Astrocyte (in vitro differentiated cells and primary cell): ENCODE measurements at regions not wholly inside any gene's neighbourhood (a gene's known extent, or its start where the extent isn't known, plus 50 kb on each side); places are given as distances from the start of the nearest gene placed in this dataset.

Experiments
- DNase-seq: peaks from one replicate; pipeline ENCODE4 v3.0.0-alpha.2; 2010; ENCODE audit warnings: low read depth
- FAIRE-seq: peaks from 2 replicates; lab custom pipeline; 2011; peaks lifted over from hg19 to GRCh38; lab: Jason Lieb, UNC
- H2AFZ ChIP-seq: 2 replicates; pipeline ENCODE4 v1.6.0; 2012; ENCODE audit warnings: low read depth, low read length, inconsistent platforms
- H3K27ac ChIP-seq: 2 replicates; pipeline ENCODE4 v1.5.1; 2011; ENCODE audit warnings: low read depth, low read length, inconsistent platforms
- H3K27me3 ChIP-seq: 2 replicates; pipeline ENCODE4 v1.6.0; 2011; ENCODE audit warnings: low read length, inconsistent platforms; ENCODE audit not compliant: insufficient read depth
- H3K36me3 ChIP-seq: 2 replicates; pipeline ENCODE4 v1.5.1; 2011; ENCODE audit warnings: low read length, inconsistent platforms; ENCODE audit not compliant: insufficient read depth
- H3K4me1 ChIP-seq: 2 replicates; pipeline ENCODE4 v1.5.1; 2011; ENCODE audit warnings: low read length, inconsistent platforms; ENCODE audit not compliant: insufficient read depth
- H3K4me2 ChIP-seq: 2 replicates; pipeline ENCODE4 v1.6.0; 2012; ENCODE audit warnings: low read length, inconsistent platforms
- H3K4me3 ChIP-seq: 2 replicates; pipeline ENCODE4 v1.5.1; 2011; ENCODE audit warnings: low read depth, mild to moderate bottlenecking, low read length, inconsistent platforms; ENCODE audit not compliant: insufficient read depth
- H3K79me2 ChIP-seq: 2 replicates; pipeline ENCODE4 v1.6.0; 2012; ENCODE audit warnings: mild to moderate bottlenecking, low read length, inconsistent platforms; ENCODE audit not compliant: insufficient read depth
- H3K9ac ChIP-seq: 2 replicates; pipeline ENCODE4 v1.6.0; 2012; ENCODE audit warnings: mild to moderate bottlenecking, low read length, inconsistent platforms
- H3K9me3 ChIP-seq: 2 replicates; pipeline ENCODE4 v1.5.1; 2012; ENCODE audit warnings: low read depth, mild to moderate bottlenecking, low read length, inconsistent platforms; ENCODE audit not compliant: insufficient read depth
- H4K20me1 ChIP-seq: 2 replicates; pipeline ENCODE4 v1.6.0; 2012; ENCODE audit warnings: low read length, inconsistent platforms; ENCODE audit not compliant: insufficient read depth
- H3K27ac Mint-ChIP-seq: one replicate; pipeline ENCODE4 v1.8.0; 2021; ENCODE audit warnings: mild to moderate bottlenecking, mixed read lengths; ENCODE audit not compliant: unreplicated experiment
- H3K27me3 Mint-ChIP-seq: one replicate; pipeline ENCODE4 v1.8.0; 2021; ENCODE audit warnings: low read depth, mixed read lengths; ENCODE audit not compliant: unreplicated experiment
- H3K36me3 Mint-ChIP-seq: one replicate; pipeline ENCODE4 v1.8.0; 2021; ENCODE audit warnings: low read depth, mixed read lengths; ENCODE audit not compliant: unreplicated experiment
- H3K4me1 Mint-ChIP-seq: one replicate; pipeline ENCODE4 v1.8.0; 2021; ENCODE audit warnings: low read depth, mixed read lengths; ENCODE audit not compliant: unreplicated experiment
- H3K4me3 Mint-ChIP-seq: one replicate; pipeline ENCODE4 v1.8.0; 2021; ENCODE audit warnings: mild to moderate bottlenecking, moderate library complexity, mixed read lengths; ENCODE audit not compliant: unreplicated experiment
- H3K9me3 Mint-ChIP-seq: one replicate; pipeline ENCODE4 v1.8.0; 2021; ENCODE audit warnings: mild to moderate bottlenecking, mixed read lengths; ENCODE audit not compliant: unreplicated experiment
- EZH2 ChIP-seq: IDR thresholded peaks from 2 replicates; pipeline ENCODE4 v1.6.1; 2012; ENCODE audit warnings: mild to moderate bottlenecking, low read length, inconsistent platforms; ENCODE audit not compliant: insufficient read depth
- TF ChIP-seq, protein P1 (sequence below): IDR thresholded peaks from 2 replicates; pipeline ENCODE4 v1.5.1; 2011; ENCODE audit warnings: low read depth, mild to moderate bottlenecking, inconsistent platforms, low read length, moderate library complexity; ENCODE audit not compliant: insufficient read depth

DNA sequence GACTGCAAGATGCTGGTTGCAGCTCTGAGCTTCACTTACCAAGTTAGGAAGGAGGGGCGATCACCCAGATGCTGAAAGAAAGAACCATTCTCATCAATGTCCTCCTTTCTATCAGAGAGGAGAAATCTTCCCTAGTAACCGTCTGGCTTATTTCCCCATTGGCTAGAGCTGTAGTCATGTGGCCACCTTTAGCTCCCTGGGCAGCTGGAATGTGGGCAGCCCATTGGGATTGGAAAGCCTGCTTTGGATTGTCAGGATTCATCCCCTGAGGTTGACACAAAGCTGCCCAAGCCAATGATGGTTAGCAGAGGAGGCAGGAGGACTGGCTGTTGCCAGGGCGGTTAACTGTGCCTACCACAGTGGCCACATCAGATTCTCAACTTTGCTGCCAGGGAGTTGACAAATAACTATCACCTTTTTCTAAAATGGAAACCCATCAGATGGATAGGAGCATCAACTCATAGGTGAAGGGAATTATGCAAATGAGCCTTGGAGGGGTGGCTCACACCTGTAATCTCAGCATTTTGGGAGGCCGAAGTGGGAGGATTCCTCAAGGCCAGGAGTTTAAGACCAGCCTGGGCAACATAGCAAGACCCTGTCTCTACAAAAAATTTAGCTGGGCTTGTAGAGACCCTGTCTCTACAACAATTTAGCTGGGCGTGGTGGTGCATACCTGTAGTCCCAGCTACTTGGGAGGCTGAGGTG lies 206.4 kb upstream of the GALNT17 start:
- Histone ChIP-seq H3K9me3 (no peaks in the 10 kb centered on the region), H3K4me3 (no peak overlapping the region), H3K4me2 (no peak overlapping the region), H3K9ac (no peak overlapping the region), H3K27me3 (no peaks in the 10 kb centered on the region), H3K79me2 (no peaks in the 10 kb centered on the region), H2AFZ (no peak overlapping the region), H4K20me1 (no peaks in the 10 kb centered on the region), H3K4me1 (no peaks in the 10 kb centered on the region), H3K36me3 (no peaks in the 10 kb centered on the region), H3K27ac (no peak overlapping the region)
- no peak overlapping the region for H3K4me3 Mint-ChIP-seq
- peaks cover 2% of the 10 kb centered on the region for H3K4me1 Mint-ChIP-seq
- no peak for DNase-seq
- no peak for FAIRE-seq
- no peaks in the 10 kb centered on the region for H3K9me3 Mint-ChIP-seq
- H3K27ac Mint-ChIP-seq: no peak overlapping the region
- peaks cover 3% of the 10 kb centered on the region for H3K27me3 Mint-ChIP-seq
- TF ChIP-seq EZH2: no peak
- TF ChIP-seq, protein P1, sequence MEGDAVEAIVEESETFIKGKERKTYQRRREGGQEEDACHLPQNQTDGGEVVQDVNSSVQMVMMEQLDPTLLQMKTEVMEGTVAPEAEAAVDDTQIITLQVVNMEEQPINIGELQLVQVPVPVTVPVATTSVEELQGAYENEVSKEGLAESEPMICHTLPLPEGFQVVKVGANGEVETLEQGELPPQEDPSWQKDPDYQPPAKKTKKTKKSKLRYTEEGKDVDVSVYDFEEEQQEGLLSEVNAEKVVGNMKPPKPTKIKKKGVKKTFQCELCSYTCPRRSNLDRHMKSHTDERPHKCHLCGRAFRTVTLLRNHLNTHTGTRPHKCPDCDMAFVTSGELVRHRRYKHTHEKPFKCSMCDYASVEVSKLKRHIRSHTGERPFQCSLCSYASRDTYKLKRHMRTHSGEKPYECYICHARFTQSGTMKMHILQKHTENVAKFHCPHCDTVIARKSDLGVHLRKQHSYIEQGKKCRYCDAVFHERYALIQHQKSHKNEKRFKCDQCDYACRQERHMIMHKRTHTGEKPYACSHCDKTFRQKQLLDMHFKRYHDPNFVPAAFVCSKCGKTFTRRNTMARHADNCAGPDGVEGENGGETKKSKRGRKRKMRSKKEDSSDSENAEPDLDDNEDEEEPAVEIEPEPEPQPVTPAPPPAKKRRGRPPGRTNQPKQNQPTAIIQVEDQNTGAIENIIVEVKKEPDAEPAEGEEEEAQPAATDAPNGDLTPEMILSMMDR: no peak
- H3K36me3 Mint-ChIP-seq: peaks cover 1% of the 10 kb centered on the region

DNA sequence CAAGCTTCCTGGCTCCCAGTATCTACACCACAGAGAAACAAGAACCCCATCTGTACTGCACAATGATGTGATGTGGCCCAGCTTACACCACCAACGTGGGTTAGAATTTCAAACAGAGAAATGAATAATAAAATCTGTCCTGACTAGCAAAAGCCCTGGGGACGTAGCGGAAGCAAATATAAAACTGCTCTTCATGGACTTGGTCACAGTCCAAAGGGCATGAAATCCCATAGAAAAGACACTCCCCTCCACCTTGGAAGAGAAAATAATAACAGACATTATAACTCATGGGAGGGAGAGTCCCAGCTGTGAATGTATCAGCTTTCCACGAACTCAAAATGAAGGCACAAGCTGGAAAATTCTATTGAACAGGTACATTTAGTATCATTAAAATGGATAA lies 205.3 kb upstream of the GALNT17 start:
- Histone ChIP-seq H3K4me3 (no peak overlapping the region), H3K4me1 (no peaks in the 10 kb centered on the region), H2AFZ (no peak overlapping the region), H3K36me3 (no peaks in the 10 kb centered on the region), H3K4me2 (no peak overlapping the region), H3K9ac (no peak overlapping the region), H3K27me3 (no peaks in the 10 kb centered on the region), H3K27ac (no peak overlapping the region), H4K20me1 (no peaks in the 10 kb centered on the region), H3K9me3 (no peaks in the 10 kb centered on the region), H3K79me2 (no peaks in the 10 kb centered on the region)
- Mint-ChIP-seq H3K4me1 (peaks cover 2% of the 10 kb centered on the region), H3K4me3 (no peak overlapping the region), H3K9me3 (no peaks in the 10 kb centered on the region), H3K27ac (no peak overlapping the region), H3K36me3 (peaks cover 1% of the 10 kb centered on the region), H3K27me3 (peaks cover 3% of the 10 kb centered on the region)
- no peak for FAIRE-seq
- TF ChIP-seq, protein P1: no peak
- TF ChIP-seq EZH2: no peak
- DNase-seq: no peak

DNA sequence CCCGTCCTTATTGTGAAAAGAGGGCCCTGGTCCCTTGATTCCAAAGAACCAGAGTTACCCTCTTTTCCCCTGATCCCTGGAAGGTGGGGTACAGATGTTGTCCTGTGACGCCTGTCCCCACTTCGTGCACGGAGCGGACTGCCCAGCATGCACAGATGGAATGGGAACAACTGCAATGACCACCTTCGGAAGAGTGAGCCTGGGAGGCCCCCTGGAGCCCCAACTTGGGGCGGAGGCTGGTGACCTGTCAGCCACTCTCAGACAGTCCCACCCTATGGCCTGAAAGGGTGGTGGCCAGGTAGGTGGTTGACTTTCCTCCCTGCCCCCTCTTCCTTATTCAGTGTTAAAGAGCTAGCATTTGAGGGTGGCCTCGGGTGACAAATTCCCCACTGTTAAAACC lies 196.6 kb upstream of the GALNT17 start:
- no peak overlapping the region for H3K4me2 ChIP-seq
- H3K9ac ChIP-seq: no peak overlapping the region
- no peaks in the 10 kb centered on the region for H3K27me3 ChIP-seq

More for the DNA sequence above, 196.6 kb upstream of the GALNT17 start:
- H3K27me3 Mint-ChIP-seq: peaks cover 4% of the 10 kb centered on the region
- H3K9me3 Mint-ChIP-seq: peaks cover 10% of the 10 kb centered on the region
- Histone ChIP-seq H4K20me1 (no peaks in the 10 kb centered on the region), H3K36me3 (no peaks in the 10 kb centered on the region), H3K27ac (no peak overlapping the region), H3K4me3 (no peak overlapping the region), H3K9me3 (no peaks in the 10 kb centered on the region), H3K79me2 (no peaks in the 10 kb centered on the region), H2AFZ (no peak overlapping the region), H3K4me1 (no peaks in the 10 kb centered on the region)
- H3K4me3 Mint-ChIP-seq: no peak overlapping the region
- peaks cover 2% of the 10 kb centered on the region for H3K36me3 Mint-ChIP-seq
- no peak for DNase-seq
- no peak overlapping the region for H3K27ac Mint-ChIP-seq
- TF ChIP-seq EZH2: no peak
- FAIRE-seq: no peak
- H3K4me1 Mint-ChIP-seq: no peaks in the 10 kb centered on the region
